Panc1 (cell line): ENCODE measurements at regions not wholly inside any gene's neighbourhood (a gene's known extent, or its start where the extent isn't known, plus 50 kb on each side); places are given as distances from the start of the nearest gene placed in this dataset.

Experiments
- CTCF ChIP-seq: fragments of 450-650 bp; IDR thresholded peaks from 2 replicates; pipeline ENCODE4 v1.5.1; 2017; ENCODE audit warnings: mild to moderate bottlenecking
- REST ChIP-seq, 2 experiments: IDR thresholded peaks; 2 replicates each; pipeline ENCODE4 v1.6.1; 2011 to 2012; ENCODE audit warnings: low read depth in 2 of 2, control low read depth in 1 of 2, low read length in 1 of 2, mild to moderate bottlenecking in 1 of 2, moderate library complexity in 1 of 2; ENCODE audit not compliant: insufficient read depth in 1 of 2
- SIN3A ChIP-seq: IDR thresholded peaks from 2 replicates; pipeline ENCODE4 v1.6.1; 2012; ENCODE audit warnings: low read depth, mild to moderate bottlenecking, low read length, moderate library complexity, borderline replicate concordance; ENCODE audit not compliant: insufficient read depth
- TCF7L2 ChIP-seq: IDR thresholded peaks from 2 replicates; pipeline ENCODE4 v1.6.1; 2011; ENCODE audit warnings: mild to moderate bottlenecking, low read depth, low read length, inconsistent platforms

DNA sequence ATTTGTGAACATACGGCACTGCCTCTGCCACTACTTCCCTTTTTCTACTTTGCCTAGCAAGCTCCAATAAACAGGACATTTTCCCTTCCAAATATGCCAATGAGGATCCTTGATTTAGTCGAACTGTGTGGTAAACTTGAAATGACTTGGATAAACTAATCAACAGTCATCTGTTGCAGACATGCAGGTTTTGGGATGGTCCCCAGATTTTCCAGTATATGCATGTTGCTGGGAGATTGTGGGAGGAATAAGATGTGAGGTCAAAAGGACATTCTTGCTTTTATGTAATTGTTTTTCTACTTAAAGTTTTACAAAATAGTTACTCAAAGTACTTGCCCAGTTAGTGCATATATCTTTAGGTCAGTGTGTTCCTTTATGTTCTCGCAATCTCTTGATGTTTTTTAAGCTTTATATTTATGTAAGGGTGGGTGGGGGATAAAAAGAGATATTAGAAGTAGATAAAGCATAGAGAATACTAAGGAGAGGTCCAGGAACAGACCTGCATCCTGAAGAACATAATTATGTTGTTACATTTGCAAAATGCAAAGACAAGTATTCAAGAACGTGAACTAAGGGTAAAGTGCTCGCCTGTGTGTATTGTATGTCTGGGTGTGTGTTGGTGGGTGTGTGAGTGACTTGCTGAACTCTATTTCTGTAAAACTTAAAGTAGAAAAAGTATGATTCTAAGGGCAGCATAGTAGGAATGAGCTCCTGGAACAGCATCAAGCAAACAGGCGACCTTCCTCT lies 88.4 kb upstream of the OXGR1 start:
- TF ChIP-seq CTCF (no peak), SIN3A (no peak), REST (IDR thresholded peaks at IDR 0.05; ENCODE audit: insufficient read depth in 1 of 2, low read depth in 2 of 2, low read length in 1 of 2) (no peak), TCF7L2 (no peak)
